GM13977 (cell line): ENCODE measurements at regions not wholly inside any gene's neighbourhood (a gene's known extent, or its start where the extent isn't known, plus 50 kb on each side); places are given as distances from the start of the nearest gene placed in this dataset.

Experiments
- DNase-seq: peaks from one replicate; pipeline ENCODE4 v3.0.0; 2012; ENCODE audit warnings: low spot score
- in situ Hi-C: fragments of 300-500 bp; cut with MboI; formaldehyde crosslinking; loops from one replicate; pipeline ENCODE4 v1.12.0; 2022; ENCODE audit warnings: low sequenced_read_pairs, low pct_unique_long_range_greater_than_20kb, mixed read lengths, inconsistent platforms; ENCODE audit not compliant: unreplicated experiment
- TF ChIP-seq, protein P1 (sequence below): IDR thresholded peaks from 2 replicates; pipeline ENCODE4 v1.5.1; 2012; ENCODE audit warnings: mild to moderate bottlenecking, control low read depth; ENCODE audit not compliant: insufficient read depth; ENCODE audit errors: extremely low read depth, missing control alignments

DNA sequence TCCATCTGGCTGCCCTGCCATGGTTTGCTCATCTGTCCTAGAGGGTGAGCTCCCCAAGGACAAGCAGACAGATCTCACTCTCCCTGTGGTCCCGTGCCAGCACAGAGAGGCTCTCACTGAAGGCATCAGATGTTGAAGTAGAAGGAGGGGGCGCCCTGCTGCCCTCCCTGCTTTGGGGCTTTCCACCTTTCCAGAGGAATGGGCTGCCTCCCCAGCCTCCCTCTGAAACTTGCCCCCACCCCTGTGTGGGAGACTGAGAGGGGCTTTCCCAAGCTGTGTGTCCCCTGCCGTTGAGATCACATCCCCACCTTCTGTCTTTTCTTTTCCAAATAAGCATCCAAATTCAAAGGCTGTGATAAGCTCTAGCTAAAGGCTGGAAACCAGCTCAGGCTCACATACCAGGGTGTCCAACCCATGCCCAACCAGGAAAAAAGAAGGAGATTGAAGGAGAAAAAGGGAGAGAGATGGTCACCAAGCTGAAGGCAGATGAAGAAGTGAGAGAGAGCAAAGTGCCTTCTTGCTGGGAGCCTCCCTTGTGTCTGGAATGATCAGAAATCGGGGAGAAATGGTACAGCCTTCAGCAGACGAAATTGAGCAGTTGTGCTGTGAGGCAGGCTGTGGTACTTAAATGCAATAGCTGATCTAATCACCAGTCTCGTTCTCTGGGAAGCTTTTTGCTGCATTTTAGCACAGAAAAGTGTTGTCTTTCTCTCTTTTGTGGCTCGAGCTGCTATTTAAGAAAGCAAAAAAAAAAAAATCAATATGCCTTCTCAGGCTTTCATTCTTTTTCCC, 145.9 kb upstream of the LHX1 start:
- TF ChIP-seq, protein P1, sequence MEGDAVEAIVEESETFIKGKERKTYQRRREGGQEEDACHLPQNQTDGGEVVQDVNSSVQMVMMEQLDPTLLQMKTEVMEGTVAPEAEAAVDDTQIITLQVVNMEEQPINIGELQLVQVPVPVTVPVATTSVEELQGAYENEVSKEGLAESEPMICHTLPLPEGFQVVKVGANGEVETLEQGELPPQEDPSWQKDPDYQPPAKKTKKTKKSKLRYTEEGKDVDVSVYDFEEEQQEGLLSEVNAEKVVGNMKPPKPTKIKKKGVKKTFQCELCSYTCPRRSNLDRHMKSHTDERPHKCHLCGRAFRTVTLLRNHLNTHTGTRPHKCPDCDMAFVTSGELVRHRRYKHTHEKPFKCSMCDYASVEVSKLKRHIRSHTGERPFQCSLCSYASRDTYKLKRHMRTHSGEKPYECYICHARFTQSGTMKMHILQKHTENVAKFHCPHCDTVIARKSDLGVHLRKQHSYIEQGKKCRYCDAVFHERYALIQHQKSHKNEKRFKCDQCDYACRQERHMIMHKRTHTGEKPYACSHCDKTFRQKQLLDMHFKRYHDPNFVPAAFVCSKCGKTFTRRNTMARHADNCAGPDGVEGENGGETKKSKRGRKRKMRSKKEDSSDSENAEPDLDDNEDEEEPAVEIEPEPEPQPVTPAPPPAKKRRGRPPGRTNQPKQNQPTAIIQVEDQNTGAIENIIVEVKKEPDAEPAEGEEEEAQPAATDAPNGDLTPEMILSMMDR, result no peak
- in situ Hi-C loops, result no loop called here
- no peak for DNase-seq

DNA sequence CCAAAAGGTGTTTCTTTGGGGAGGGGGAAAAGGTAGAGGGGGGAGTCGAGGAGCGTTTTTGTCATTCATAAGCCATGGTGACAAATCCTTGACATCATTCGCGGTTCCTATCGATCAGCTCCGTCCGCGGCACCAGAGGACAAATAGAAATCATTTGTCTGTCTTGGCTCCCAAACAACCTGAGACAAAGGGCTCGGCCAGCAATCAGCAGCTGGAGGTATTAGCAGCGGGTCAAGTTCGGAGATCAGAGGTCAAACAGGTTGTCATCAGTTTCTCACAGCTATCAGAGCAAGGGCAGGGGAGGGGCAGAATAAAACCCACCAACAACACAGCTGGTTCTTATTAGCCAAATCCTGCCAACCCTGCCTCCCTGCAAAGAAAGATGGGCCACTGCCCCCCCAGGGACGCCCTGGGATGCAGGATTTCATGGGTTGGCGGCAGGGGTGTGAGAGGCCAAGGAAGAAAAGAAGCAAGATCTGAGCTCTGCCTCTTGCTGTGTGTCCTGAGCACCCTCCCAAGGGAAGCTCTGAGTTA, 145.3 kb upstream of the LHX1 start:
- TF ChIP-seq, protein P1, result no peak
- in situ Hi-C loops, result no loop called here
- no peak for DNase-seq

DNA sequence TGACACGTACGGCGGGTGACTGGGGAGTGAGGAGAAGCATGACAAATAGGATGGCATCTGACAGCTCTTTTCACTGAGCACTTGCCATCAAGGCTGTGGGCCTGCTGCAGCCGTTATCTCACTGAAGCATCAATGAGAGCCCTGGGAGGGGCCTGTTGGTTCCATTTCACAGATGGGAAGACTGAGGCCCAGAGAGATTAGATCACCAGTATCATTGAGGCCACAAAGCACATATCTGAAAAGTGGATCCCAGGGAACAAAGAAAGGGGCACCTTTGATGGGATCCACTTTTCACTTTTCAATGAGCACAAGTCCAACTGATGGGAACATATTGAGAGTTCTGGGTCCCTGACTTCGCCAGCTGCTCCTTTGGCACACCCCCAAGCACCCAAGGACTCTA, 144.4 kb upstream of the LHX1 start:
- in situ Hi-C loops, result no loop called here
- TF ChIP-seq, protein P1, result no peak
- no peak for DNase-seq

DNA sequence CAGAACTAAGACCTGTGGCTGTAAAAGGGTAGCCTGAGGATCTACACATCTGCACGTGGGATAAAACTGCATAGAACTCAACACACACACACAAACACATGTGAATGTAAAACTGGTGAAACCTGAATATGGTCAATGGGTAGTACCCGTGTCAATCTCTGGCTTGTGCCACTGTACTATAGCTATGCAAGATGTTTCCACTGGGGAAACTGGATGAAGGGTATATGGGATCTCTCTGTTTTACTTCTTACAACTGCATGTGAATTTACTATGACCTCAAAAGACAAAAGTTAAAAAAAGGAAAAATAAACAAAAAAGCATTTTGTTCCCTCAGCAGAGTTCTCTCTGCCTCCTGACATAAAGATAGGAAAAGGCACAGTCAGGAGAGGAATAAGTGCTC, 143.3 kb upstream of the LHX1 start:
- DNase-seq, result no peak
- in situ Hi-C loops, result no loop called here
- TF ChIP-seq, protein P1, result no peak

DNA sequence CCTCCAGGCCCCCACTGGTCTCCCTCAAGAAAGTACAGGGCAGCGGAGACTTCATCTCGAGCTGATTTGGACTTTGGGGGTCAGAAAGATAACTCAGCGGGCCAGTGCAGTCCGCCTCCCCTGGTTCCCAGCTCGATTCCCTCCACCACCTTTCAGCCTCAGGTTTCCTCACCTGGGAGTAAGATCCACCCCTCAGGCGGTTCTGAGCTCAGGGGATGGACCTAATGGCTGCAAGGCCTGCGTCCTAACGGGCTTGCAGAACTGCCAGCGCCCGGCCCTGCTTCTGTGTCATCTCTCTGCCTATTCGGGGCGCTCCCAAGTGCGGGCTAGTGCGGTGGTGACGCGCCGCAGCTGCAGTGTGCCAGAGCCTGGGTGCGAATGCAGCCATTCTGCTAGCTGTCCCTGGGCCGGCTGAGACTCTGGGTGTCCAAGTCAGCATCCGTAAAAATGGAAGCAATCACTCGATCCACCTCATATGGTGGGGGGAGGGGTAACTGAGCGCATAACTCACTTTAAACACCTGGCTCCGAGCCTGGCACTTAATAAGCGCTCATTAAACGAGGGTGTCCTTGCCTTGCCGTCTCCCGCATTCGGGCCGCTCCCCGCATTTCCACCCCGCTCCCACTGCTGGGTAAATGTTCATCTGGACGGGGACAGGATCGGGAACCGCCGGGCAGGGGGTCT, 129.6 kb upstream of the LHX1 start:
- DNase-seq, result no peak
- TF ChIP-seq, protein P1, result no peak
- in situ Hi-C loops, result no loop called here

DNA sequence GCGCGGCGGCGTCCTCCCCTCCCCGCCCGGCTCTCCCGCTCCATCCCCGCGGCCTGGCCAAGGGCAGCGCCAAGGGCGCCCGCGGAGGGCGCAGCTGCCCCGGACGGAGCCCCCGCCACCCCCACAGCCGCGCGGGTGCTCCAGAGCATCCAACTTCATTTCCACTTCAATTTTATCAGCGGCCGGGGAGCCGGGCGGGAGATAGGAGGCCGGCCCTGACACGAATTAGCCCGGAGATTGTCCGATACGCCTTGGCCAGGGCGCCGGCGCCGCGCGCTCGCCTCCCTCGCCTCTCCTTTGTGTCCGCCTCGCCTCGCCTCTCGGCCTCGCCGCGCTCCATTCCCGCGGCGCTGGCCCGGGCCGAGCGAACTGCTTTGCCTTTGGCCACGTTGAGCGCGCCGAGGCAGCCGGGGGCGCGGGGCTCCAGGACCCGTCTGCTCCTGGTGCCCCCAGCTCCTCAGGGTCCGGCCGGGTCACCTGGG, 129.1 kb upstream of the LHX1 start:
- TF ChIP-seq, protein P1, result no peak
- in situ Hi-C loops, result no loop called here
- DNase-seq, result no peak
